ENCODE measurements at regions not wholly inside any gene's neighbourhood (a gene's known extent, or its start where the extent isn't known, plus 50 kb on each side); places are given as distances from the start of the nearest gene placed in this dataset.
"Not testable (repeated sequence)": the region's sequence is repeated elsewhere in the genome, so short reads cannot be mapped to it uniquely, and the experiment has no call there.

DNA sequence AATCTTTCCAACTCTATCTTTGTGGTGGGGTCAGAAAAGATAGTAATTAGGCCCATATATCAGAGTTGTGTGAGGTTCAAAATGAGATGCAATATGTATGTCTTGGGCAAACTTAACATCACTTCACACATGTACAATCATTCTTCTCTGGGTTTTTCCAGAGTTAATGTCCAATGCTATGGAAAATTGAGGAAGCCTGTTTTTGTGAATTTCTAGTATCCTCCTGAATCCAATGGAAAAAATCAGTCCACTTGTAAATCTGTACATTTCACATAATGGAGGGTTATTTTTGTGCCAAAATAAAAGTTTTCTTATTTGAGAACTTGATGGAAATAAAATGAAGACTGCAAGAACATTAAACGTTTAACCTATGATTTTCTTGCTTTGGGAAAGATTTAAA lies 155.6 kb upstream of the SEMA6A start:
- Histone ChIP-seq H3K9ac (ENCODE audit: control insufficient read depth, insufficient read depth, low read length) (no peak overlapping the region), H3K27me3 (replicated peaks in 1 of 2; ENCODE audit: control insufficient read depth in 2 of 2, insufficient read depth in 2 of 2, low read length in 1 of 2) (no peaks in the 10 kb centered on the region), H3K4me1 (ENCODE audit: control insufficient read depth, insufficient read depth, low read length) (no peaks in the 10 kb centered on the region), H2AFZ (ENCODE audit: control insufficient read depth, low read depth, low read length) (no peak overlapping the region), H3K4me2 (ENCODE audit: control insufficient read depth, insufficient read depth) (no peak overlapping the region), H3K36me3 (ENCODE audit: control insufficient read depth in 2 of 2, insufficient read depth in 2 of 2, low read length in 1 of 2) (no peaks in the 10 kb centered on the region), H3K79me2 (ENCODE audit: control insufficient read depth, insufficient read depth, low read length) (no peaks in the 10 kb centered on the region), H3K27ac (ENCODE audit: control insufficient read depth, insufficient read depth) (no peak overlapping the region), H3K4me3 (no peak overlapping the region), H4K20me1 (ENCODE audit: control insufficient read depth, insufficient read depth) (no peaks in the 10 kb centered on the region), H3K9me3 (replicated peaks; ENCODE audit: control insufficient read depth, insufficient read depth, low read length) (no peaks in the 10 kb centered on the region)
- intact Hi-C loops (cut with micrococcal nuclease; ENCODE audit: unreplicated experiment) (no loop called here), in situ Hi-C loops (cut with MboI) (no loop called here)
- ChIA-PET RAD21 (ENCODE audit: unreplicated experiment) (no interaction called here), POLR2A (no interaction called here), CTCF (no interaction called here), SMC1A (ENCODE audit: uncharacterized antibody, unreplicated experiment) (no interaction called here)
- no TSS peak for BruUV-seq (replicated peaks)
- DNase-seq (ENCODE audit: low read depth, low spot score) (no peak), FAIRE-seq (no peak), ATAC-seq (no peak)
- 0% methylated on average over 1 of the region's 1 CpG for WGBS (ENCODE audit: insufficient coverage, insufficient replicate concordance, low lambda C conversion rate, missing lambda C conversion rate)
- no peak for TF ChIP-seq EZH2 (IDR thresholded peaks at IDR 0.05; ENCODE audit: borderline replicate concordance, control insufficient read depth, low read depth, low read length)
- no peak for TF ChIP-seq EGR1 (IDR thresholded peaks at IDR 0.05; ENCODE audit: borderline replicate concordance in 1 of 2, low read depth in 2 of 2, low read length in 2 of 2)

DNA sequence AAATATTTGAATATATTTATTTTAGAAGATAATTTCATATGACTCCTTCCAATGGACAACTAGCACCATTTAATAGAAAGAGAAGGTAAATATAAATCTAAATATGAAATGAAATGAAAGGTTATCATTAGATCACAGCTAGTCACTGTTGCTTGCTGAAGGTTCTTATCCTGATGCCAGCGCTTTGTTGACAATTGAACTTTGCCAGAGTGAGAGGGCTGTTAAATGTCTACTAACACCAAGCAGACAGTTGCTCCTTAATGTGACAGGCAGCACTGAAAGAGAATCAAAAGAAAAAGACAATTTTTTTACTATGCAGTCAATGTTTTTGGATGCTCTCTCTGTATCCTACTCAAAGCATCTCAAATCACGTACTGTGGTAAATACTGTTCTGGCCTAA lies 152.6 kb upstream of the SEMA6A start:
- H4K20me1 ChIP-seq (ENCODE audit: control insufficient read depth, insufficient read depth), result no peaks in the 10 kb centered on the region
- in situ Hi-C loops (cut with MboI) (no loop called here), intact Hi-C loops (cut with micrococcal nuclease; ENCODE audit: unreplicated experiment) (no loop called here)
- whole genome bisulfite sequencing (ENCODE audit: insufficient coverage, insufficient replicate concordance, low lambda C conversion rate, missing lambda C conversion rate), result 94% methylated on average over 2 of the region's 2 CpGs
- no peak for FAIRE-seq
- H3K9ac ChIP-seq (ENCODE audit: control insufficient read depth, insufficient read depth, low read length), result no peak overlapping the region
- no peaks in the 10 kb centered on the region for H3K79me2 ChIP-seq (ENCODE audit: control insufficient read depth, insufficient read depth, low read length)
- ChIA-PET CTCF (interaction anchor here (1.0 kb wide), 1 partner anchor 13 kb away, joined by 5 read pairs; no protein-coding TSS in a partner anchor), SMC1A (ENCODE audit: uncharacterized antibody, unreplicated experiment) (interaction anchor here (1.1 to 2.4 kb wide), 4 partner anchors 13 to 36 kb away, joined by 3 to 17 read pairs (median 5); no protein-coding TSS in a partner anchor), RAD21 (ENCODE audit: unreplicated experiment) (no interaction called here), POLR2A (no interaction called here)
- H3K4me1 ChIP-seq (ENCODE audit: control insufficient read depth, insufficient read depth, low read length), result no peaks in the 10 kb centered on the region
- H3K27ac ChIP-seq (ENCODE audit: control insufficient read depth, insufficient read depth), result no peak overlapping the region
- H3K4me2 ChIP-seq (ENCODE audit: control insufficient read depth, insufficient read depth), result no peak overlapping the region
- no TSS peak for BruUV-seq (replicated peaks)
- H3K36me3 ChIP-seq (ENCODE audit: control insufficient read depth in 2 of 2, insufficient read depth in 2 of 2, low read length in 1 of 2), result no peaks in the 10 kb centered on the region
- no peak for TF ChIP-seq NFIC (IDR thresholded peaks at IDR 0.05; ENCODE audit: low read depth, low read length)
- no peak for TF ChIP-seq ETV6 (conservative IDR thresholded peaks at IDR 0.05 in 1 of 2, IDR thresholded peaks at IDR 0.05 in 1 of 2; ENCODE audit: borderline replicate concordance in 1 of 2, low read depth in 1 of 2)
- H3K4me3 ChIP-seq, result no peak overlapping the region
- no peak for DNase-seq (ENCODE audit: low read depth, low spot score)
- H3K27me3 ChIP-seq (replicated peaks in 1 of 2; ENCODE audit: control insufficient read depth in 2 of 2, insufficient read depth in 2 of 2, low read length in 1 of 2), result no peaks in the 10 kb centered on the region
- H3K9me3 ChIP-seq (replicated peaks; ENCODE audit: control insufficient read depth, insufficient read depth, low read length), result no peaks in the 10 kb centered on the region
- H2AFZ ChIP-seq (ENCODE audit: control insufficient read depth, low read depth, low read length), result no peak overlapping the region
- ATAC-seq, result no peak

DNA sequence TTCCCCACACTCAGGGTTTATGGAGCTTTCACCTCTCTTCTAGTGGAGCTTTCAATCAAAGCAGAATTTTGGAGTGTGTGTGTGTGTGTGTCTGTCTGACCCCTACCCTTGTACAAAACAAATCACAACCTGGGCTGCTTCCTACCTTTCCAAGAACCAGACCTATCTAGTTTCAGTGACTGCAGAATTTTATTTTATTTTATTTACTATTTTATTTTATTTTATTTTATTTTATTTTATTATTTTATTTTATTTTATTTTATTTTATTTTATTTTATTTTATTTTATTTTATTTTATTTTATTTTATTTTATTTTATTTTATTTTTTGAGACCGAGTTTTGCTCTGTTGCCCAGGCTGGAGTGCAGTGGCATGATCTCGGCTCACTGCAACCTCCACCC lies 151.6 kb upstream of the SEMA6A start:
- H3K27me3 ChIP-seq (replicated peaks in 1 of 2; ENCODE audit: control insufficient read depth in 2 of 2, insufficient read depth in 2 of 2, low read length in 1 of 2); in situ Hi-C loops (cut with MboI); H4K20me1 ChIP-seq (ENCODE audit: control insufficient read depth, insufficient read depth); H3K4me1 ChIP-seq (ENCODE audit: control insufficient read depth, insufficient read depth, low read length); H3K4me2 ChIP-seq (ENCODE audit: control insufficient read depth, insufficient read depth); H2AFZ ChIP-seq (ENCODE audit: control insufficient read depth, low read depth, low read length); FAIRE-seq; ATAC-seq; intact Hi-C loops (cut with micrococcal nuclease; ENCODE audit: unreplicated experiment); H3K36me3 ChIP-seq (ENCODE audit: control insufficient read depth in 2 of 2, insufficient read depth in 2 of 2, low read length in 1 of 2); H3K27ac ChIP-seq (ENCODE audit: control insufficient read depth, insufficient read depth); H3K79me2 ChIP-seq (ENCODE audit: control insufficient read depth, insufficient read depth, low read length); H3K4me3 ChIP-seq; DNase-seq (ENCODE audit: low read depth, low spot score); H3K9ac ChIP-seq (ENCODE audit: control insufficient read depth, insufficient read depth, low read length); H3K9me3 ChIP-seq (replicated peaks; ENCODE audit: control insufficient read depth, insufficient read depth, low read length); BruUV-seq (replicated peaks): not testable (repeated sequence)
- ChIA-PET CTCF (interaction anchor here (1.0 to 1.9 kb wide), 5 partner anchors 8 to 31 kb away, joined by 3 to 5 read pairs (median 5); no protein-coding TSS in a partner anchor), POLR2A (interaction anchor here (0.9 to 1.1 kb wide), 2 partner anchors 26 to 40 kb away, joined by 3 read pairs; no protein-coding TSS in a partner anchor), SMC1A (ENCODE audit: uncharacterized antibody, unreplicated experiment) (interaction anchor here (0.8 to 2.4 kb wide), 8 partner anchors 9 to 76 kb away, joined by 3 to 17 read pairs (median 5); no protein-coding TSS in a partner anchor), RAD21 (ENCODE audit: unreplicated experiment) (interaction anchor here (0.7 to 1.0 kb wide), 2 partner anchors 13 to 38 kb away, joined by 3 read pairs; no protein-coding TSS in a partner anchor)
- 48% methylated on average over 2 of the region's 2 CpGs for WGBS (ENCODE audit: insufficient coverage, insufficient replicate concordance, low lambda C conversion rate, missing lambda C conversion rate)

All from GM12878 (cell line).